ENCODE measurements at regions not wholly inside any gene's neighbourhood (a gene's known extent, or its start where the extent isn't known, plus 50 kb on each side); places are given as distances from the start of the nearest gene placed in this dataset.

DNA sequence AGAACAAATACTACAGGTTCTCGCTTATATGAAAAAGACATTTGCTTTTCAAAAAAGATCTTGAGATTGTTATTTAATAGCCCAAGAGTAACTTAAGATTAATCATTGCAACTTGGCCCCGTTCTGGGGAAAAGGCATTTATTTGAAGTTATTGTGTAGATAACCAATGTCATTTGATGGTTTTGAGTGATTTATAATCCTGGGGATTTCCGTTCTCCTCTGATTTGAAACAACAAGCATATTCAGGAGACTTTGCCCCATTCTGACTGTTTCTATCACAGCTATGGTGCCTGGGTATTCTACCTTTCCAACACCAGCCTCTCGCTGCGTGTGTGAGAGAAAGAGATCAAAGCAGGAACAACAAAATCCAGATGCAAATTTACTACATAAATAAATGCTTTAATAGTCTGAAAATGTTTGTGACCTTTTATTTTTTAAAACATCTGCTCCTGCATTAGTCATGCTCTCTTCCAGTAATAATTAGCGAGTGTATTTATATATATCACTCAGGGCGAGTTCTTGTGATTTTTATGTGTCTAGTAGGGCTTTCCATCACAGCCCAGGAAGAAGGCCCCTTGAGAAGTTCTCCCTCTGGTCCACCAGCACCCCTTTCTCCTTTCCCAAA lies 197.9 kb upstream of the FOXQ1 start:
- ChIA-PET CTCF (no interaction called here), POLR2A (no interaction called here)
- Mint-ChIP-seq H3K36me3 (no peaks in the 10 kb centered on the region), H3K4me1 (no peaks in the 10 kb centered on the region), H3K4me3 (no peak overlapping the region), H3K9me3 (peaks cover 0 to 5% (median 0%) of the 10 kb centered on the region in 11 donors), H3K27me3 (peaks cover 6 to 20% (median 14%) of the 10 kb centered on the region in 5 donors), H3K27ac (no peak overlapping the region)
- ATAC-seq (no peak), DNase-seq (no peak)
- Histone ChIP-seq H3K27me3 (ENCODE audit: control insufficient read depth in 2 of 2, insufficient read depth in 2 of 2, low read length in 2 of 2) (no peaks in the 10 kb centered on the region), H3K9me3 (ENCODE audit: control insufficient read depth in 2 of 3, low read length in 3 of 3) (no peaks in the 10 kb centered on the region), H3K36me3 (ENCODE audit: control insufficient read depth in 2 of 3, insufficient read depth in 3 of 3, low read length in 3 of 3) (no peaks in the 10 kb centered on the region), H3K4me3 (ENCODE audit: low read length) (no peak overlapping the region), H3K27ac (ENCODE audit: low read depth, low read length) (no peak overlapping the region), H3K4me1 (ENCODE audit: control insufficient read depth in 2 of 2, insufficient read depth in 2 of 2, low read length in 2 of 2) (no peaks in the 10 kb centered on the region)
- intact Hi-C loops (cut with micrococcal nuclease) = no loop called here

DNA sequence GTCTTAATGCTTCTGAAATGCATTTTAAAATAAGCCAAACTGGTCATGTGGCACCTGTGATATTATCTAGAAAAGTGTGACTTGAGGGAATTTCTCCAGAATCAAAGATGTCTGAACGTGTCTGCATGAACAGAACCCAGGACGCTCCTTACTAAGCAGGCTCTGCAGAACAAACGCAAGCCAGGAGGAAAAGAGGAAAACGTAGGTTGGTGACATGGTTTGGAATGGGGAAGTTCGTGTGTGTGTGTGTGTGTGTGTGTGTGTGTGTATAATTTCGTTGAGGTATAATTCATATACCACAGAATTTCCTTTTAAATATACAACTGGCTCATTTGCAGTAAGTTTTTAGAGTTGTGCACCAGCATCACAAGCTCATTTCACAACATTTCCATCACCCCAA lies 200.5 kb upstream of the FOXQ1 start:
- Mint-ChIP-seq H3K4me3 (no peak overlapping the region), H3K27me3 (peaks cover 6 to 41% (median 20%) of the 10 kb centered on the region in 5 donors), H3K36me3 (no peaks in the 10 kb centered on the region), H3K27ac (no peak overlapping the region), H3K9me3 (peaks cover 0 to 8% (median 3%) of the 10 kb centered on the region in 11 donors), H3K4me1 (no peaks in the 10 kb centered on the region)
- Histone ChIP-seq H3K4me3 (ENCODE audit: low read length) (no peak overlapping the region), H3K27me3 (ENCODE audit: control insufficient read depth in 2 of 2, insufficient read depth in 2 of 2, low read length in 2 of 2) (no peaks in the 10 kb centered on the region), H3K9me3 (ENCODE audit: control insufficient read depth in 2 of 3, low read length in 3 of 3) (no peaks in the 10 kb centered on the region), H3K4me1 (ENCODE audit: control insufficient read depth in 2 of 2, insufficient read depth in 2 of 2, low read length in 2 of 2) (no peaks in the 10 kb centered on the region), H3K36me3 (ENCODE audit: control insufficient read depth in 2 of 3, insufficient read depth in 3 of 3, low read length in 3 of 3) (no peaks in the 10 kb centered on the region), H3K27ac (ENCODE audit: low read depth, low read length) (no peak overlapping the region)
- ATAC-seq (no peak), DNase-seq (no peak)
- ChIA-PET CTCF (no interaction called here), POLR2A (no interaction called here)
- intact Hi-C loops (cut with micrococcal nuclease) = no loop called here

DNA sequence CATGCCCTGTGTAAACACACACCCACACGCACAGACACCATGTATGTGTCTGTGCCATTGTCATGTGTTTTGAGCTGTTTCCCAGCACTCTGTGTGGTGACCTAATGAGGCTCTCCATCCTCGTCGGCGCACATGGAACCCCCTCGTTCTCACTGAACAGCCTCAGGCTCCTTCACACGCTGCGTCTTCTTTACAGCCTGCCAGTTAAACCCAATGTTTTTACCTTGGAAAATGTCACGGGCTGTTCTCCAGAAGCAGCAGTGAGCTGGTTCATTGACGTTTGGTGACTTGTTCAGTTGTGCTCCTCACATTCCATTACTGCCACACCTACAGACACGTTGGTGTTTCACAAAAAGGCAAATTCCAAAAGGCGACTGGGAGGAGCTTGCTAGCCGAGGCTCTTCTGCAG lies 201.0 kb upstream of the FOXQ1 start:
- Mint-ChIP-seq H3K9me3 (peaks cover 0 to 8% (median 3%) of the 10 kb centered on the region in 11 donors), H3K36me3 (no peaks in the 10 kb centered on the region), H3K27ac (no peak overlapping the region), H3K27me3 (peaks cover 5 to 40% (median 20%) of the 10 kb centered on the region in 5 donors), H3K4me1 (no peaks in the 10 kb centered on the region), H3K4me3 (no peak overlapping the region)
- Histone ChIP-seq H3K27ac (ENCODE audit: low read depth, low read length) (no peak overlapping the region), H3K27me3 (ENCODE audit: control insufficient read depth in 2 of 2, insufficient read depth in 2 of 2, low read length in 2 of 2) (no peaks in the 10 kb centered on the region), H3K9me3 (ENCODE audit: control insufficient read depth in 2 of 3, low read length in 3 of 3) (no peaks in the 10 kb centered on the region), H3K36me3 (ENCODE audit: control insufficient read depth in 2 of 3, insufficient read depth in 3 of 3, low read length in 3 of 3) (no peaks in the 10 kb centered on the region), H3K4me3 (ENCODE audit: low read length) (no peak overlapping the region), H3K4me1 (ENCODE audit: control insufficient read depth in 2 of 2, insufficient read depth in 2 of 2, low read length in 2 of 2) (no peaks in the 10 kb centered on the region)
- ChIA-PET POLR2A (no interaction called here), CTCF (no interaction called here)
- DNase-seq = no peak
- intact Hi-C loops (cut with micrococcal nuclease) = no loop called here
- ATAC-seq = no peak

DNA sequence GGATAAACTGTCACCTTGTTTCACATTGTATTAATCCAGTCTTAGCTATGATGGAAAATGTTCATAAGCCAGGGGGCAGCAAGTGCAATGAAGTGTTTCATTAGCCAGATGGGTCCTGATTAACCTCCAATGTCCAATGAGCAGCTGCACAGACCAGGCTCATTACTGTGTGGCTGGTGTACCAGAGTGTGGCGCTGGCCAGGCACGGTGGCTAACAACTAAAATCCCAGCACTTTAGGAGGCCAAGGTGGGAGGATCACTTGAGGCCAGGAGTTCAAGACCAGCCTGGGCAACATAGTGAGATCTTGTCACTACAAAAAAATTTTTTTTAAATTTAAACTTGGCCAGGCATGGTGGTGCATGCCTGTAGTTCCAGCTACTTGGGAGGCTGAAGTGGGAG lies 201.7 kb upstream of the FOXQ1 start:
- no peak for DNase-seq
- Mint-ChIP-seq H3K27me3 (peaks cover 5 to 38% (median 19%) of the 10 kb centered on the region in 5 donors), H3K4me3 (no peak overlapping the region), H3K9me3 (peaks cover 0 to 9% (median 3%) of the 10 kb centered on the region in 11 donors), H3K36me3 (no peaks in the 10 kb centered on the region), H3K27ac (no peak overlapping the region), H3K4me1 (no peaks in the 10 kb centered on the region)
- ChIA-PET CTCF (no interaction called here), POLR2A (no interaction called here)
- Histone ChIP-seq H3K36me3 (ENCODE audit: control insufficient read depth in 2 of 3, insufficient read depth in 3 of 3, low read length in 3 of 3) (no peaks in the 10 kb centered on the region), H3K9me3 (ENCODE audit: control insufficient read depth in 2 of 3, low read length in 3 of 3) (no peaks in the 10 kb centered on the region), H3K4me1 (ENCODE audit: control insufficient read depth in 2 of 2, insufficient read depth in 2 of 2, low read length in 2 of 2) (no peaks in the 10 kb centered on the region), H3K27ac (ENCODE audit: low read depth, low read length) (no peak overlapping the region), H3K4me3 (ENCODE audit: low read length) (no peak overlapping the region), H3K27me3 (ENCODE audit: control insufficient read depth in 2 of 2, insufficient read depth in 2 of 2, low read length in 2 of 2) (no peaks in the 10 kb centered on the region)
- intact Hi-C loops (cut with micrococcal nuclease) = no loop called here
- no peak for ATAC-seq

DNA sequence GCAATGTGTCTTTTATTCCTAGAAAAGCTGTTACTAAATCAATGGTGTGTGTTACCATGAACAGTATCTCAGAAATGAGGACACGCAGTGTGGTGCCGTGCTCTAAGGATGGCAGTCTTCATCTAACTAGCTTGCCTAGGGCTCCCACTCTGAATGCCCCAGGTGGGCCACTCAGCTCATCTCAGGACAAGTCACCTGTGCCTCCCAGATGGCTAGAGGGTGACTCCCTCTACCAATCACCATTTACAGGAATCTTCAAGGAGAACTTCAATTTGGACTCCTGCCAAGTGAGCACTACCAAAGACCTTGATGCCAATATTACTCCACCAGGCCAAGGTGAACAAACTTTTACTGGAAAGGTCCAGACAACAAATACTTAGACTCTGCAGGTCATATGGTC lies 202.8 kb upstream of the FOXQ1 start:
- Histone ChIP-seq H3K4me3 (ENCODE audit: low read length) (no peak overlapping the region), H3K9me3 (ENCODE audit: control insufficient read depth in 2 of 3, low read length in 3 of 3) (no peaks in the 10 kb centered on the region), H3K4me1 (ENCODE audit: control insufficient read depth in 2 of 2, insufficient read depth in 2 of 2, low read length in 2 of 2) (no peaks in the 10 kb centered on the region), H3K27ac (ENCODE audit: low read depth, low read length) (no peak overlapping the region), H3K36me3 (ENCODE audit: control insufficient read depth in 2 of 3, insufficient read depth in 3 of 3, low read length in 3 of 3) (no peaks in the 10 kb centered on the region), H3K27me3 (ENCODE audit: control insufficient read depth in 2 of 2, insufficient read depth in 2 of 2, low read length in 2 of 2) (no peaks in the 10 kb centered on the region)
- ATAC-seq (no peak), DNase-seq (no peak)
- Mint-ChIP-seq H3K4me1 (no peaks in the 10 kb centered on the region), H3K36me3 (no peaks in the 10 kb centered on the region), H3K27me3 (peaks cover 0 to 40% (median 19%) of the 10 kb centered on the region in 5 donors), H3K27ac (no peak overlapping the region), H3K4me3 (no peak overlapping the region), H3K9me3 (peaks cover 0 to 9% (median 0%) of the 10 kb centered on the region in 11 donors)
- POLR2A ChIA-PET = no interaction called here
- intact Hi-C loops (cut with micrococcal nuclease) = no loop called here
- CTCF ChIA-PET = no interaction called here

DNA sequence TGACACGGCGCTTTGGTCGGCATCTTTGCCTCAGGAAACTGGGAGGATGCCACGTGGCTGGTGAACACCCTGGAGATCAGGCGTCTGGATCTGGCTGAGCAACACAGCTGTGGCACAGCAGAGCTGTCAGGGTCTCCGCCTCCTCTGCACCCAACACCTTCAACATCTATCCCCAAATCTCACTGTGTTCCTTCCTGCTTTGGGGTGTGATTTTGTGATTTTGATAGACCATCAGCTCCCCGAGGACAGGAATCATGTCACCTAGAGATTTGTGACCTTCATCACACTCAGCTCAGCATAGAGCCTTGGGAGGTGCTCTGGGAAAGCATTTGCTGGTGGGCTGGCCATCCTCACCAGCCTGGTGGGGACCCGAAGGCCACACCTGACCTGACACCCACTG lies 203.7 kb upstream of the FOXQ1 start:
- Mint-ChIP-seq H3K27me3 (peaks cover 0 to 44% (median 19%) of the 10 kb centered on the region in 5 donors), H3K4me3 (no peak overlapping the region), H3K27ac (no peak overlapping the region), H3K4me1 (no peaks in the 10 kb centered on the region), H3K36me3 (no peaks in the 10 kb centered on the region), H3K9me3 (peaks cover 0 to 9% (median 0%) of the 10 kb centered on the region in 11 donors)
- Histone ChIP-seq H3K27me3 (ENCODE audit: control insufficient read depth in 2 of 2, insufficient read depth in 2 of 2, low read length in 2 of 2) (no peaks in the 10 kb centered on the region), H3K27ac (ENCODE audit: low read depth, low read length) (no peak overlapping the region), H3K36me3 (ENCODE audit: control insufficient read depth in 2 of 3, insufficient read depth in 3 of 3, low read length in 3 of 3) (no peaks in the 10 kb centered on the region), H3K9me3 (ENCODE audit: control insufficient read depth in 2 of 3, low read length in 3 of 3) (no peaks in the 10 kb centered on the region), H3K4me1 (ENCODE audit: control insufficient read depth in 2 of 2, insufficient read depth in 2 of 2, low read length in 2 of 2) (no peaks in the 10 kb centered on the region), H3K4me3 (ENCODE audit: low read length) (no peak overlapping the region)
- ChIA-PET CTCF (no interaction called here), POLR2A (no interaction called here)
- no peak for ATAC-seq
- intact Hi-C loops (cut with micrococcal nuclease) = no loop called here
- DNase-seq = no peak

DNA sequence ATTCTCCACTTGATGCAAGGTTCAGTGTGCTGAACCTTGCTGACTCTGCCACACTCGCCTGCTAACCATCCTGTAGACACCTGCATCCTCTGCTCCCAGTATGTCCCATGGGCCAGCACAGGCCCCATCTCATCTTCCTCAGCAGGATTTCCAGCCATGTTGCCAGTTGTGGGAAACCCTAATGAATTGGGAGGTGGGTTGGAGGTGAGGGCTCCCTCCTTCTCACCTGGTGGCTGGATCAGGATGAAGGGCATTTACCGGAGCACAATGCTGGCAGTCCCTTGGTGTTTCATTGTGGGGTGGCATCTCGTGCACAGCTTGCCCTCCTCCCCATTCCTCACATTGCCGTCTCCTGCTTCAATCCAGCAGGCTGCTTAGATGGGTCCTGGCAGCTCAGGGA lies 204.3 kb upstream of the FOXQ1 start:
- Histone ChIP-seq H3K36me3 (ENCODE audit: control insufficient read depth in 2 of 3, insufficient read depth in 3 of 3, low read length in 3 of 3) (no peaks in the 10 kb centered on the region), H3K4me3 (ENCODE audit: low read length) (no peak overlapping the region), H3K9me3 (ENCODE audit: control insufficient read depth in 2 of 3, low read length in 3 of 3) (no peaks in the 10 kb centered on the region), H3K4me1 (ENCODE audit: control insufficient read depth in 2 of 2, insufficient read depth in 2 of 2, low read length in 2 of 2) (no peaks in the 10 kb centered on the region), H3K27me3 (ENCODE audit: control insufficient read depth in 2 of 2, insufficient read depth in 2 of 2, low read length in 2 of 2) (no peaks in the 10 kb centered on the region), H3K27ac (ENCODE audit: low read depth, low read length) (no peak overlapping the region)
- H3K4me3 Mint-ChIP-seq = no peak overlapping the region
- peaks cover 0 to 9% (median 0%) of the 10 kb centered on the region in 11 donors for H3K9me3 Mint-ChIP-seq
- no peak overlapping the region for H3K27ac Mint-ChIP-seq
- ATAC-seq (no peak), DNase-seq (no peak)
- H3K4me1 Mint-ChIP-seq = no peaks in the 10 kb centered on the region
- intact Hi-C loops (cut with micrococcal nuclease) = no loop called here
- H3K27me3 Mint-ChIP-seq = peaks cover 0 to 49% (median 21%) of the 10 kb centered on the region in 5 donors
- no peaks in the 10 kb centered on the region for H3K36me3 Mint-ChIP-seq
- ChIA-PET CTCF (no interaction called here), POLR2A (no interaction called here)
